Posterior vena cava (tissue), 2 donors: ENCODE measurements at regions not wholly inside any gene's neighbourhood (a gene's known extent, or its start where the extent isn't known, plus 50 kb on each side); places are given as distances from the start of the nearest gene placed in this dataset.

ENCODE experiments used
- DNase-seq: peaks from one replicate; pipeline ENCODE4 v3.0.0-alpha.2; 2020; ENCODE audit warnings: low spot score
- intact Hi-C, 2 donors: fragments of 100-400 bp; cut with DNase I; formaldehyde crosslinking; loops; one replicate each; pipeline versions ENCODE4 v1.14.1 to v1.14.2; 2022 to 2023
- donor health status: DM: yes; HTN: yes; CAD: no.
- donor health status: DM: yes; HTN: yes; CAD: no.

- intact Hi-C loops: no loop called here
- no peak for DNase-seq
These were observed 570.6 kb upstream of the LARGE1 start for GRCh38 chr22:34490886-34491285.

GRCh38 chr22:34493486-34493885 lies 572.5 kb upstream of the ISX start:
- intact Hi-C loops: no loop called here
- DNase-seq: no peak

- intact Hi-C loops: no loop called here
- no peak for DNase-seq
These were observed 564.5 kb upstream of the ISX start for GRCh38 chr22:34501366-34501965.

GRCh38 chr22:34502821-34503220 lies 563.1 kb upstream of the ISX start:
- intact Hi-C loops: no loop called here
- no peak for DNase-seq

- intact Hi-C loops: no loop called here
- DNase-seq: no peak
These were observed 557.2 kb upstream of the ISX start for GRCh38 chr22:34508797-34509196.

GRCh38 chr22:34526681-34527080 lies 539.3 kb upstream of the ISX start:
- no peak for DNase-seq
- intact Hi-C loops: no loop called here

- intact Hi-C loops: no loop called here
- no peak for DNase-seq
These were observed 531.9 kb upstream of the ISX start for GRCh38 chr22:34534101-34534500.

GRCh38 chr22:34567367-34567766 lies 498.6 kb upstream of the ISX start:
- no peak for DNase-seq
- intact Hi-C loops: no loop called here

- no peak for DNase-seq
These were observed 495.6 kb upstream of the ISX start for GRCh38 chr22:34570408-34570807.

GRCh38 chr22:34579519-34579918 lies 486.4 kb upstream of the ISX start:
- DNase-seq: no peak
- intact Hi-C loops: no loop called here

More at GRCh38 chr22:34570408-34570807, 495.6 kb upstream of the ISX start:
- intact Hi-C loops: no loop called here

GRCh38 chr22:34587357-34588356 lies 478.3 kb upstream of the ISX start:
- intact Hi-C loops: no loop called here
- DNase-seq: no peak

GRCh38 chr22:34588871-34589545 lies 476.9 kb upstream of the ISX start:
- no peak for DNase-seq
- intact Hi-C loops: no loop called here

GRCh38 chr22:34592123-34592740 lies 473.7 kb upstream of the ISX start:
- intact Hi-C loops: no loop called here

GRCh38 chr22:34599567-34599966 lies 466.4 kb upstream of the ISX start:
- intact Hi-C loops: no loop called here
- DNase-seq: no peak

More at GRCh38 chr22:34592123-34592740, 473.7 kb upstream of the ISX start:
- DNase-seq: no peak

- no peak for DNase-seq
- intact Hi-C loops: no loop called here
These were observed 461.6 kb upstream of the ISX start for GRCh38 chr22:34604312-34604711.

- DNase-seq: no peak
- intact Hi-C loops: no loop called here
These were observed 457.9 kb upstream of the ISX start for GRCh38 chr22:34608106-34608505.

- intact Hi-C loops: no loop called here
- DNase-seq: no peak
These were observed 457.3 kb upstream of the ISX start for GRCh38 chr22:34608540-34609115.

GRCh38 chr22:34609646-34610045 lies 456.3 kb upstream of the ISX start:
- intact Hi-C loops: no loop called here
- no peak for DNase-seq

- DNase-seq: no peak
- intact Hi-C loops: no loop called here
These were observed 445.8 kb upstream of the ISX start for GRCh38 chr22:34620161-34620560.
